PC-9 (cell line): ENCODE measurements at regions not wholly inside any gene's neighbourhood (a gene's known extent, or its start where the extent isn't known, plus 50 kb on each side); places are given as distances from the start of the nearest gene placed in this dataset.

ENCODE experiments used
- BruUV-seq: library from RNA; stranded (reverse); fragments of 400-500 nt; replicated peaks from 2 replicates; lab custom pipeline; 2021; lab: Mats Ljungman, UMichigan
- CTCF ChIA-PET: fragments of 300-600 bp; sonication (Branson Sonifier 250); formaldehyde crosslinking; loops from one replicate; lab custom pipeline; 2022; ENCODE audit warnings: antibody characterized with exemption; lab: Charles Lee
- POLR2A ChIA-PET: fragments of 300-600 bp; sonication (Branson Sonifier 250); formaldehyde crosslinking; loops from one replicate; lab custom pipeline; 2022; ENCODE audit warnings: antibody characterized with exemption; ENCODE audit not compliant: unreplicated experiment; lab: Charles Lee
- DNase-seq, 2 experiments: peaks; one replicate each; pipeline versions ENCODE4 v3.0.0 to v3.0.0-alpha.2; 2015 to 2022; ENCODE audit warnings: mixed read lengths in 1 of 2
- H2AFZ ChIP-seq: fragments of 200-600 bp; sonication (generic); 2 replicates; pipeline ENCODE4 v1.8.1; 2017; ENCODE audit warnings: antibody characterized with exemption
- H3F3A ChIP-seq: fragments of 200-600 bp; sonication (generic); 2 replicates; pipeline ENCODE4 v1.8.1; 2017; ENCODE audit warnings: antibody characterized with exemption, mild to moderate bottlenecking, low read depth; ENCODE audit not compliant: insufficient read depth
- H3K27ac ChIP-seq: fragments of 200-600 bp; sonication (generic); 2 replicates; pipeline ENCODE4 v1.6.1; 2016; ENCODE audit warnings: mixed run types
- H3K27me3 ChIP-seq: fragments of 200-600 bp; sonication (generic); 2 replicates; pipeline ENCODE4 v1.6.1; 2016; ENCODE audit warnings: low read depth, mixed run types; ENCODE audit not compliant: insufficient read depth
- H3K36me3 ChIP-seq: fragments of 200-600 bp; sonication (generic); 2 replicates; pipeline ENCODE4 v1.6.1; 2016; ENCODE audit warnings: low read depth, mixed run types
- H3K4me1 ChIP-seq: fragments of 200-600 bp; sonication (generic); replicated peaks from 2 replicates; pipeline ENCODE4 v1.6.1; 2016; ENCODE audit warnings: mixed run types; ENCODE audit not compliant: insufficient read depth
- H3K4me2 ChIP-seq: fragments of 200-600 bp; sonication (generic); 2 replicates; pipeline ENCODE4 v1.6.1; 2017; ENCODE audit warnings: mixed run types
- H3K4me3 ChIP-seq: fragments of 200-600 bp; sonication (generic); 2 replicates; pipeline ENCODE4 v1.6.1; 2016; ENCODE audit warnings: mixed run types
- H3K79me2 ChIP-seq: fragments of 200-600 bp; sonication (generic); 2 replicates; pipeline ENCODE4 v1.6.1; 2017; ENCODE audit warnings: low read depth, mixed run types
- H3K9me2 ChIP-seq: fragments of 200-600 bp; sonication (generic); 2 replicates; pipeline ENCODE4 v1.8.1; 2017; ENCODE audit warnings: mild to moderate bottlenecking; ENCODE audit not compliant: insufficient read depth
- H3K9me3 ChIP-seq: fragments of 200-600 bp; sonication (generic); 2 replicates; pipeline ENCODE4 v1.8.1; 2016; ENCODE audit warnings: low read depth; ENCODE audit not compliant: insufficient read depth
- H4K20me1 ChIP-seq: fragments of 200-600 bp; sonication (generic); 2 replicates; pipeline ENCODE4 v1.8.1; 2017; ENCODE audit not compliant: insufficient read depth
- EZH2 ChIP-seq: fragments of 200-600 bp; sonication (generic); IDR thresholded peaks from 2 replicates; pipeline ENCODE4 v1.8.0; 2017; ENCODE audit warnings: antibody characterized with exemption, low read depth
- intact Hi-C: fragments of 100-400 bp; cut with micrococcal nuclease; formaldehyde crosslinking; loops from one replicate; pipeline ENCODE4 v1.10.0; 2022; ENCODE audit not compliant: unreplicated experiment
- TF ChIP-seq, protein P1 (sequence below): fragments of 200-600 bp; sonication (generic); conservative IDR thresholded peaks from 2 replicates; pipeline ENCODE4 v1.6.1; 2017; ENCODE audit warnings: mixed run types, antibody characterized with exemption, mild to moderate bottlenecking, moderate library complexity

GRCh38 chr2:67499989-67500388 lies 102.9 kb downstream of the ETAA1 start:
- no peaks in the 10 kb centered on the region for H4K20me1 ChIP-seq
- BruUV-seq = no TSS peak
- H3K79me2 ChIP-seq = no peaks in the 10 kb centered on the region
- H2AFZ ChIP-seq = no peak overlapping the region
- H3K27me3 ChIP-seq = no peaks in the 10 kb centered on the region
- no peaks in the 10 kb centered on the region for H3K9me3 ChIP-seq
- no peak for DNase-seq
- ChIA-PET POLR2A (no interaction called here), CTCF (no interaction called here)
- H3K4me2 ChIP-seq = no peak overlapping the region
- H3K9me2 ChIP-seq = no peaks in the 10 kb centered on the region
- intact Hi-C loops = no loop called here
- no peaks in the 10 kb centered on the region for H3K4me1 ChIP-seq
- no peaks in the 10 kb centered on the region for H3K36me3 ChIP-seq
- TF ChIP-seq EZH2 = no peak
- TF ChIP-seq, protein P1, sequence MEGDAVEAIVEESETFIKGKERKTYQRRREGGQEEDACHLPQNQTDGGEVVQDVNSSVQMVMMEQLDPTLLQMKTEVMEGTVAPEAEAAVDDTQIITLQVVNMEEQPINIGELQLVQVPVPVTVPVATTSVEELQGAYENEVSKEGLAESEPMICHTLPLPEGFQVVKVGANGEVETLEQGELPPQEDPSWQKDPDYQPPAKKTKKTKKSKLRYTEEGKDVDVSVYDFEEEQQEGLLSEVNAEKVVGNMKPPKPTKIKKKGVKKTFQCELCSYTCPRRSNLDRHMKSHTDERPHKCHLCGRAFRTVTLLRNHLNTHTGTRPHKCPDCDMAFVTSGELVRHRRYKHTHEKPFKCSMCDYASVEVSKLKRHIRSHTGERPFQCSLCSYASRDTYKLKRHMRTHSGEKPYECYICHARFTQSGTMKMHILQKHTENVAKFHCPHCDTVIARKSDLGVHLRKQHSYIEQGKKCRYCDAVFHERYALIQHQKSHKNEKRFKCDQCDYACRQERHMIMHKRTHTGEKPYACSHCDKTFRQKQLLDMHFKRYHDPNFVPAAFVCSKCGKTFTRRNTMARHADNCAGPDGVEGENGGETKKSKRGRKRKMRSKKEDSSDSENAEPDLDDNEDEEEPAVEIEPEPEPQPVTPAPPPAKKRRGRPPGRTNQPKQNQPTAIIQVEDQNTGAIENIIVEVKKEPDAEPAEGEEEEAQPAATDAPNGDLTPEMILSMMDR = no peak
- no peak overlapping the region for H3K27ac ChIP-seq
- H3F3A ChIP-seq = no peaks in the 10 kb centered on the region
- H3K4me3 ChIP-seq = no peak overlapping the region

- Histone ChIP-seq H3K79me2 (no peaks in the 10 kb centered on the region), H3K4me1 (no peaks in the 10 kb centered on the region), H3K27ac (no peak overlapping the region), H2AFZ (no peak overlapping the region), H3F3A (no peaks in the 10 kb centered on the region), H3K4me2 (no peak overlapping the region), H3K9me2 (no peaks in the 10 kb centered on the region), H3K4me3 (no peak overlapping the region), H3K9me3 (no peaks in the 10 kb centered on the region), H3K27me3 (no peaks in the 10 kb centered on the region), H3K36me3 (no peaks in the 10 kb centered on the region), H4K20me1 (no peaks in the 10 kb centered on the region)
- TF ChIP-seq, protein P1 = no peak
- TF ChIP-seq EZH2 = no peak
- ChIA-PET CTCF (no interaction called here), POLR2A (no interaction called here)
- intact Hi-C loops = no loop called here
- no TSS peak for BruUV-seq
- no peak for DNase-seq
Observed at GRCh38 chr2:67500541-67500940, 103.4 kb downstream of the ETAA1 start.

GRCh38 chr2:67502346-67503065 lies 105.4 kb downstream of the ETAA1 start:
- no peaks in the 10 kb centered on the region for H3K27me3 ChIP-seq
- H3K36me3 ChIP-seq = no peaks in the 10 kb centered on the region
- H3K27ac ChIP-seq = no peak overlapping the region
- H3K9me3 ChIP-seq = no peaks in the 10 kb centered on the region
- CTCF ChIA-PET = no interaction called here
- H2AFZ ChIP-seq = no peak overlapping the region
- H3F3A ChIP-seq = no peaks in the 10 kb centered on the region
- no peak for TF ChIP-seq EZH2
- H3K9me2 ChIP-seq = no peaks in the 10 kb centered on the region
- H3K4me3 ChIP-seq = no peak overlapping the region
- POLR2A ChIA-PET = no interaction called here
- BruUV-seq = no TSS peak
- H4K20me1 ChIP-seq = no peaks in the 10 kb centered on the region
- DNase-seq = no peak
- no peak overlapping the region for H3K4me2 ChIP-seq
- H3K79me2 ChIP-seq = no peaks in the 10 kb centered on the region
- H3K4me1 ChIP-seq = no peaks in the 10 kb centered on the region
- intact Hi-C loops = no loop called here
